Heart right ventricle (tissue), 16 donors: ENCODE measurements at regions not wholly inside any gene's neighbourhood (a gene's known extent, or its start where the extent isn't known, plus 50 kb on each side); places are given as distances from the start of the nearest gene placed in this dataset.

Experiments used
- ATAC-seq, 8 donors: fragments of 200-7000 bp; cut with Tn5 transposase; one replicate each; pipeline ENCODE4 v1.9.1; 2020; ENCODE audit warnings: mild to moderate bottlenecking in 8 of 8, moderate library complexity in 8 of 8, moderate number of reproducible peaks in 1 of 8
- DNase-seq, 2 donors: peaks; one replicate each; pipeline ENCODE4 v3.0.0-alpha.2; 2020
- H3K27ac ChIP-seq, 10 donors: fragments of 200-600 bp; sonication (generic) in 2 of 10; one replicate each; pipeline versions ENCODE4 v1.5.0 to v1.8.0; 2020 to 2022; ENCODE audit warnings: mild to moderate bottlenecking in 3 of 10
- H3K27me3 ChIP-seq, 7 donors: fragments of 200-600 bp; one replicate each; pipeline ENCODE4 v1.8.0; 2021 to 2022; ENCODE audit warnings: mild to moderate bottlenecking in 2 of 7
- H3K36me3 ChIP-seq, 9 donors: fragments of 200-600 bp; sonication (generic) in 1 of 9; one replicate each; pipeline versions ENCODE4 v1.5.0 to v1.8.0; 2020 to 2022; ENCODE audit warnings: mild to moderate bottlenecking in 2 of 9
- H3K4me1 ChIP-seq, 9 donors: fragments of 200-600 bp; sonication (generic) in 1 of 9; one replicate each; pipeline versions ENCODE4 v1.5.0 to v1.8.0; 2020 to 2022; ENCODE audit warnings: mild to moderate bottlenecking in 4 of 9
- H3K4me3 ChIP-seq, 10 donors: fragments of 200-600 bp; sonication (generic) in 2 of 10; one replicate each; pipeline versions ENCODE4 v1.5.0 to v1.8.0; 2020 to 2022; ENCODE audit warnings: mild to moderate bottlenecking in 7 of 10, moderate library complexity in 2 of 10
- H3K9me3 ChIP-seq, 11 donors: fragments of 200-600 bp in 10 of 11; sonication (generic) in 2 of 11; one replicate each; pipeline versions ENCODE4 v1.5.0 to v1.8.0; 2013 to 2022; ENCODE audit warnings: mild to moderate bottlenecking in 2 of 11, control low read depth in 1 of 11, moderate library complexity in 1 of 11
- WGBS, 2 donors: extraction: QIAGEN DNeasy Blood & Tissue Kit; methylation state at CpG; one replicate each; pipeline ENCODE4 v1.1.7; 2013; ENCODE audit warnings: inconsistent platforms in 1 of 2; 5-methylcytosine and 5-hydroxymethylcytosine counted together
- intact Hi-C, 10 donors: fragments of 100-400 bp; cut with DNase I; formaldehyde crosslinking; loops; one replicate each; pipeline versions ENCODE4 v1.11.1 to v1.14.2; 2022
- TF ChIP-seq, protein P1 (sequence below), 9 donors: fragments of 200-600 bp; sonication (generic) in 2 of 9; IDR thresholded peaks; one replicate each; pipeline versions ENCODE4 v1.5.0 to v1.8.0; 2021 to 2022; ENCODE audit warnings: antibody characterized with exemption in 9 of 9, mild to moderate bottlenecking in 5 of 9, moderate library complexity in 1 of 9
- donor health status: Arrhythmogenic right ventricular cardiomyopathy.
- donor health status: ischemic (EF 13 %, LVEDD 7.1; RV severe dilation, severe dysfunction).
- donor health status: healthy with polysubstance abuse.
- donor health status: DM: no; HTN: yes; CAD: no.
- donor health status: DM: no; HTN: no; CAD: no.
- donor health status: ischemic (EF 25% LVEDD 6.9; RV normal size, moderate dysfunction).
- donor health status: ischemic (EF 25% LVEDD 5.7; RV mildly dilated, moderate dysfunction).
- donor health status: healthy.
- donor health status: DM: yes; HTN: yes; CAD: no.
- donor health status: Ischemic cardiomyopathy.
- donor health status: ischemic (EF 35%, LVEDD 5.7; RV mildly dilated, moderate dysfunction).
- donor health status: nonischemic (EF 11% LVEDD 7.7; RV severe dilation, severe dysfunction).
- donor health status: DM: yes; HTN: yes; CAD: no.
- donor health status: PGD.
- donor health status: ischemic (EF 29% LVEDD 5.4; RV normal size, mild dysfunction).
- donor health status: nonischemic (EF 23%, LVEDD 6.1; RV moderate dilation, normal function).

DNA sequence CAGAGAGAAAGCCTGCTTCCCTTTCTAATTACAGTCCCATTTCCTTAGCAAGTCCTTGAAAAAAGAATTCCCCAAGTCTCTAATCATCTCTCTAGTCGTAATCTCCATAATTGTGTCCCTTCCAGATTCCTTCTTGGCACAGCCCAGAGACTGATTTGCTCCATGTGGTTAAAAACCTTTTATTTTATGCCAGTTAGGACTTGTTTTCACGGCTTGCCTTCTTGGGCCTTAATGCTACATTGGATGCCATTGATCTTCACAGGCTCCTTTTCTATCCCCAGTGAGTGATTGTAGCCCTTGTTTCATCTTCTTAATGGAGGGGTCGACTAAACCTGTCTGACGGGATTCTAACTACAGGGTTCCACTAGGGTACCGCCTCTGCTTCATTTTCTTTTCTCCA, 650.6 kb upstream of the ARID1B start:
- WGBS, 2 donors = 57 to 71% methylated on average over 5 of the region's 5 CpGs
- DNase-seq (no peak), ATAC-seq (no peak)
- intact Hi-C loops = no loop called here
- Histone ChIP-seq H3K27me3 (no peaks in the 10 kb centered on the region), H3K36me3 (no peaks in the 10 kb centered on the region), H3K4me3 (no peak overlapping the region), H3K27ac (peak overlapping the region in 1 of 10 donors; percentile 25), H3K9me3 (no peaks in the 10 kb centered on the region), H3K4me1 (no peaks in the 10 kb centered on the region)
- TF ChIP-seq, protein P1, sequence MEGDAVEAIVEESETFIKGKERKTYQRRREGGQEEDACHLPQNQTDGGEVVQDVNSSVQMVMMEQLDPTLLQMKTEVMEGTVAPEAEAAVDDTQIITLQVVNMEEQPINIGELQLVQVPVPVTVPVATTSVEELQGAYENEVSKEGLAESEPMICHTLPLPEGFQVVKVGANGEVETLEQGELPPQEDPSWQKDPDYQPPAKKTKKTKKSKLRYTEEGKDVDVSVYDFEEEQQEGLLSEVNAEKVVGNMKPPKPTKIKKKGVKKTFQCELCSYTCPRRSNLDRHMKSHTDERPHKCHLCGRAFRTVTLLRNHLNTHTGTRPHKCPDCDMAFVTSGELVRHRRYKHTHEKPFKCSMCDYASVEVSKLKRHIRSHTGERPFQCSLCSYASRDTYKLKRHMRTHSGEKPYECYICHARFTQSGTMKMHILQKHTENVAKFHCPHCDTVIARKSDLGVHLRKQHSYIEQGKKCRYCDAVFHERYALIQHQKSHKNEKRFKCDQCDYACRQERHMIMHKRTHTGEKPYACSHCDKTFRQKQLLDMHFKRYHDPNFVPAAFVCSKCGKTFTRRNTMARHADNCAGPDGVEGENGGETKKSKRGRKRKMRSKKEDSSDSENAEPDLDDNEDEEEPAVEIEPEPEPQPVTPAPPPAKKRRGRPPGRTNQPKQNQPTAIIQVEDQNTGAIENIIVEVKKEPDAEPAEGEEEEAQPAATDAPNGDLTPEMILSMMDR (IDR thresholded peaks at IDR 0.05) = no peak

DNA sequence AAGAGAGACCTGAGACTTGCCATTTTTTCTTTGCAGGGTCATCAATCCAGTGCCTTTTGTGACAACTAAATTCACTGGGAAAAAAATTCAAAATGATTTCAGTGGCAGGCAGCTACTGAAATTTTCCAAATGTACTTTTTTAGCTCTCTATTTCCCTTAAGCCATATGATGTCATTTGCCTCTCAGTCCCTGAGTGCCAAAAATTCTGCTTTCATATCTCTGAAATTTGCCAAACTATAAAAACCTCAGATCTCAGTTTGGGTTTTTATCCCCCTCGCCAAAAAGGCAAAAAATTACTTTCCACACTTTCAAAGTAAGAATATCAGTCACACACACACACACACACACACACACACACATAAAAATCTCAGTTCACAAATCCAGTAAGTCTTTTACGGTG, 651.3 kb upstream of the ARID1B start:
- TF ChIP-seq, protein P1 (IDR thresholded peaks at IDR 0.05) = no peak
- no peaks in the 10 kb centered on the region for H3K36me3 ChIP-seq
- H3K27me3 ChIP-seq = no peaks in the 10 kb centered on the region
- 64 to 69% methylated on average over 2 of the region's 2 CpGs for WGBS, 2 donors
- intact Hi-C loops = no loop called here
- H3K4me3 ChIP-seq = no peak overlapping the region
- H3K4me1 ChIP-seq = no peaks in the 10 kb centered on the region
- ATAC-seq (peak in 1 of 8 donors; percentile 14), DNase-seq (no peak)
- no peaks in the 10 kb centered on the region for H3K9me3 ChIP-seq
- no peak overlapping the region for H3K27ac ChIP-seq

DNA sequence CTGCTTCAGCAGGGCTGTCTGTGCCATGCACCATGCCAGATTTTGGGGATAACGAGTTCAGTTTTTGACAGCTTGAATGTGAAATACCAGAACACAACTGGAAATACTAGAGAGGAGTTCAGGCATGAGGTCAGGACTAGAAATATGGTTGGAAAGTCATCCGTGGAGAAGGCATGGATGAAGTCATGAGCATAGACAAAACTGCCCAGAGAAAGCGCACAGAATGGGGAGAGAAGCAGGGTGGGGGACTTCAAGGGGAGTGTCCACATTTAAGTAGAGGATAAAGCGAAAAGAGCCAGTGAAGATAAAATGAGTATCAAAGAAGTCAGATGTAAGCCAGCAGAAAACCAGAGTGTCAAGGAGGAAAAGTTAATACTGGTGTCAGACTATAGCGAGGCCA, 653.4 kb upstream of the ARID1B start:
- no peaks in the 10 kb centered on the region for H3K27me3 ChIP-seq
- no peak for DNase-seq
- no peaks in the 10 kb centered on the region for H3K9me3 ChIP-seq
- no peak overlapping the region for H3K27ac ChIP-seq
- no peaks in the 10 kb centered on the region for H3K36me3 ChIP-seq
- no peak overlapping the region for H3K4me3 ChIP-seq
- WGBS, 2 donors = 87 to 90% methylated on average over 5 of the region's 5 CpGs
- intact Hi-C loops = no loop called here
- no peaks in the 10 kb centered on the region for H3K4me1 ChIP-seq
- TF ChIP-seq, protein P1 (IDR thresholded peaks at IDR 0.05) = no peak
- no peak for ATAC-seq

DNA sequence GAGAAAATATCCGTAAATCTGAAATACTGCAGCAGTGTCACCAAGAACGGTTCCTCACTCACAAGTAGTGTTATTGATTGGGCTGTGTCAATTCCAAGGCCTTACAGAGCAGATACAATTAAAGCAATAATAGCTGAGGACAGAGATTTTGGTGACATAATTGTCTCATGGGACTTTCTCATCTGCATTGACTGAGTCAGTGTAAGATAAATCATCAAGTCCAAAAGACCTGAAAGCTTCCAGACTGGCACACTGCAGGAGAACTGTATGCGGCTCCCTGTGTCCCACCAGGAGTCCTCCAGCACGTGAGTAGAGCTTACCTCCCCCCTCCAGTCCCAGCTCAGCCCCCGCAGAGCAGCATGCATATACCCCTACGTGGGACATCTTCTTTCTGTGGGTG, 655.2 kb upstream of the ARID1B start:
- Histone ChIP-seq H3K27ac (no peak overlapping the region), H3K4me3 (no peak overlapping the region), H3K27me3 (no peaks in the 10 kb centered on the region), H3K4me1 (no peaks in the 10 kb centered on the region), H3K9me3 (peaks cover 0 to 5% (median 0%) of the 10 kb centered on the region in 11 donors), H3K36me3 (no peaks in the 10 kb centered on the region)
- ATAC-seq = no peak
- 83 to 88% methylated on average over 6 of the region's 6 CpGs for WGBS, 2 donors
- DNase-seq = no peak
- intact Hi-C loops = no loop called here
- TF ChIP-seq, protein P1 (IDR thresholded peaks at IDR 0.05) = no peak

DNA sequence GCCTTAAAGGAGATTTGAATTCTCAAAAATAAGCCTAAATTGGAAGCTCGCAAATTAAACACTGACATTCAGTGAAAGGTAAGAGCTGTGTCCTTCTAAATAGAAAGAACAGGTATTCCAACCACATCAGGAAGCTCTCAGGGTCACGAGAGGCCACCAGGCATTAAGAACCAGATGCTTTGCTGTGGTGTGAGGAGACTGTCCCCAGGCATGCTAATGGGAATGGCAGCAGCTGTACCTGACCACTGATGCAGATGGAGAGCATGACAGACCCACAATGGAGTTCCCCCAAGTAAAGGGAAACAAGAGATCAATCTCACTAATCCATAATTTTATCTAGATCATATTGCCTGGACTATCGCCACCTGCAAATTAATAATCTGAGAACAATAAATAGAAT, 658.9 kb upstream of the NOX3 start:
- TF ChIP-seq, protein P1 (IDR thresholded peaks at IDR 0.05) = no peak
- Histone ChIP-seq H3K4me1 (no peaks in the 10 kb centered on the region), H3K9me3 (peaks cover 0 to 5% (median 0%) of the 10 kb centered on the region in 11 donors), H3K27me3 (no peaks in the 10 kb centered on the region), H3K4me3 (no peak overlapping the region), H3K27ac (no peak overlapping the region), H3K36me3 (no peaks in the 10 kb centered on the region)
- ATAC-seq (no peak), DNase-seq (no peak)
- intact Hi-C loops = no loop called here
- 81 to 83% methylated on average over 3 of the region's 3 CpGs for WGBS, 2 donors
